Activated CD8-positive, alpha-beta T cell treated with anti-CD3 and anti-CD28 coated beads for 36 hours (primary cell): ENCODE measurements at regions not wholly inside any gene's neighbourhood (a gene's known extent, or its start where the extent isn't known, plus 50 kb on each side); places are given as distances from the start of the nearest gene placed in this dataset.

Experiments used
- ATAC-seq: fragments of 200-7000 bp; cut with Tn5 transposase; one replicate; pipeline ENCODE4 v1.10.0; 2021; ENCODE audit warnings: mild to moderate bottlenecking, moderate library complexity
- CTCF ChIA-PET: fragments of 350-600 bp; sonication (Branson Sonifier 250); formaldehyde crosslinking; loops from one replicate; lab custom pipeline; 2021; ENCODE audit warnings: antibody characterized with exemption; lab: Charles Lee
- POLR2A ChIA-PET: fragments of 350-600 bp; sonication (Branson Sonifier 250); formaldehyde crosslinking; loops from one replicate; lab custom pipeline; 2021; ENCODE audit warnings: antibody characterized with exemption; lab: Charles Lee
- DNase-seq: peaks from one replicate; pipeline ENCODE4 v3.0.0-alpha.2; 2020
- H3K27ac Mint-ChIP-seq: one replicate; pipeline ENCODE4 v1.8.0; 2021; ENCODE audit warnings: mild to moderate bottlenecking, mixed read lengths
- H3K27me3 Mint-ChIP-seq: one replicate; pipeline ENCODE4 v1.8.0; 2021; ENCODE audit warnings: mixed read lengths
- H3K36me3 Mint-ChIP-seq: one replicate; pipeline ENCODE4 v1.8.0; 2021; ENCODE audit warnings: low read depth, mixed read lengths
- H3K4me1 Mint-ChIP-seq: one replicate; pipeline ENCODE4 v1.8.0; 2021; ENCODE audit warnings: low read depth, mixed read lengths
- H3K4me3 Mint-ChIP-seq: one replicate; pipeline ENCODE4 v1.8.0; 2021; ENCODE audit warnings: mild to moderate bottlenecking, moderate library complexity, mixed read lengths
- H3K9me3 Mint-ChIP-seq: one replicate; pipeline ENCODE4 v1.8.0; 2021; ENCODE audit warnings: mixed read lengths
- CTCF ChIP-seq: fragments of 200-600 bp; IDR thresholded peaks from one replicate; pipeline ENCODE4 v1.8.0; 2022; ENCODE audit warnings: antibody characterized with exemption, mild to moderate bottlenecking
- intact Hi-C: fragments of 100-400 bp; cut with micrococcal nuclease; formaldehyde crosslinking; loops from one replicate; pipeline ENCODE4 v1.10.0; 2022

DNA sequence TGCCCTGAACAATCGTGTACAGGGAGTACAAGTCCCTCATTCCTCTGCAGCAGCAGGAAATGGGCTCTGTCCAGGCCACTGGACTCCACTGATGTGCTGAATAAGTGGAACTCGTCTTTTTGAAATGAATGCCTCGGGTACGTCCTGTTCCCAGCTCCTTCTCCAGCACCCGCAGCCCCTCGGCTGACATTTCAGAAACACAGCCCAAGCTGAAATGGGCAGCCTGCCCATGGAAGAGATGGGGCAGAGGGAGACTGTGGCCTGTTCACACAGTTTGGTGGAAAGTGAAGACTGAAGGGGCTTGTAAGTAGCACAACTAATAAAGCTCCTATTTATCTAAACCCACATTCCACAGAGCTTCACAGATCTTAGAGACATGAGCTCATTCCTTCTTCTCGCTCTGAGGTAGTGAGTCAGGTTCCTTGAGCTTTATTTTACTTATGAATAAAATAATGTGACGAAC, 498.6 kb downstream of the TXNL1 start:
- Mint-ChIP-seq H3K9me3 (no peaks in the 10 kb centered on the region), H3K27me3 (no peaks in the 10 kb centered on the region), H3K4me1 (no peaks in the 10 kb centered on the region), H3K36me3 (no peaks in the 10 kb centered on the region), H3K27ac (no peak overlapping the region), H3K4me3 (no peak overlapping the region)
- no peak for DNase-seq
- ChIA-PET POLR2A (interaction anchor here (1.3 kb wide), 1 partner anchor 60 kb away, joined by 3 read pairs; no protein-coding TSS in a partner anchor), CTCF (no interaction called here)
- no peak for TF ChIP-seq CTCF
- ATAC-seq, result no peak
- intact Hi-C loops, result no loop called here

DNA sequence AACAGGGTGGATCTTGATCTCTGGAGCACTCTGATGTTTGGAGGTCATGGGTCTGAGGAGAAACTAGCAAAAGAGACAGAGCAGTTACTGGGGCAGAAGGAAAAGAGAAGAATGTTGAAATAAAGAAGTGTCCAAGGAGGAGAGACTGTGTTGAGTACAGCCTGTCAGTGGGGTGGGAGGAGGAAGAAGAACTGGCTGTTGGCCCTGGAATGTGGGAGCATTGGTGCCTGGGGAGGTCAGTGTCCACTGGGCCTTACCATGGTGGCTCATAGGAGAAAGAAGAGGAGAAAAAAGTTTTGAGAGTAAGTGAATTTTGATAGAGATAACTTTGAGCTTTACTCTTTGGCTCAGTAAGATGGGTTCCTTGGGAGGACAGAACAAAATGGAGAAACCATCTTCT, 499.0 kb downstream of the TXNL1 start:
- POLR2A ChIA-PET, result interaction anchor here (1.3 kb wide), 1 partner anchor 60 kb away, joined by 3 read pairs; no protein-coding TSS in a partner anchor
- no peak overlapping the region for H3K27ac Mint-ChIP-seq
- H3K27me3 Mint-ChIP-seq, result no peaks in the 10 kb centered on the region
- no peaks in the 10 kb centered on the region for H3K36me3 Mint-ChIP-seq
- intact Hi-C loops, result no loop called here
- no peak overlapping the region for H3K4me3 Mint-ChIP-seq
- CTCF ChIA-PET, result no interaction called here
- ATAC-seq (no peak), DNase-seq (no peak)
- TF ChIP-seq CTCF, result no peak
- no peaks in the 10 kb centered on the region for H3K9me3 Mint-ChIP-seq
- no peaks in the 10 kb centered on the region for H3K4me1 Mint-ChIP-seq

- ATAC-seq (no peak), DNase-seq (no peak)
- TF ChIP-seq CTCF, result no peak
- Mint-ChIP-seq H3K27me3 (no peaks in the 10 kb centered on the region), H3K4me1 (no peaks in the 10 kb centered on the region), H3K27ac (no peak overlapping the region), H3K9me3 (no peaks in the 10 kb centered on the region), H3K36me3 (no peaks in the 10 kb centered on the region), H3K4me3 (no peak overlapping the region)
- POLR2A ChIA-PET, result no interaction called here
- intact Hi-C loops, result no loop called here
- CTCF ChIA-PET, result no interaction called here
These were observed 502.3 kb downstream of the TXNL1 start for GRCh38 chr18:56136105-56136504.

GRCh38 chr18:56130481-56130880, 507.9 kb downstream of the TXNL1 start:
- H3K36me3 Mint-ChIP-seq, result no peaks in the 10 kb centered on the region
- no peak overlapping the region for H3K4me3 Mint-ChIP-seq
- no peak for TF ChIP-seq CTCF
- POLR2A ChIA-PET, result no interaction called here
- no peaks in the 10 kb centered on the region for H3K9me3 Mint-ChIP-seq
- CTCF ChIA-PET, result no interaction called here
- H3K27ac Mint-ChIP-seq, result no peak overlapping the region
- intact Hi-C loops, result no loop called here
- no peaks in the 10 kb centered on the region for H3K27me3 Mint-ChIP-seq
- H3K4me1 Mint-ChIP-seq, result no peaks in the 10 kb centered on the region
- DNase-seq (no peak), ATAC-seq (no peak)

DNA sequence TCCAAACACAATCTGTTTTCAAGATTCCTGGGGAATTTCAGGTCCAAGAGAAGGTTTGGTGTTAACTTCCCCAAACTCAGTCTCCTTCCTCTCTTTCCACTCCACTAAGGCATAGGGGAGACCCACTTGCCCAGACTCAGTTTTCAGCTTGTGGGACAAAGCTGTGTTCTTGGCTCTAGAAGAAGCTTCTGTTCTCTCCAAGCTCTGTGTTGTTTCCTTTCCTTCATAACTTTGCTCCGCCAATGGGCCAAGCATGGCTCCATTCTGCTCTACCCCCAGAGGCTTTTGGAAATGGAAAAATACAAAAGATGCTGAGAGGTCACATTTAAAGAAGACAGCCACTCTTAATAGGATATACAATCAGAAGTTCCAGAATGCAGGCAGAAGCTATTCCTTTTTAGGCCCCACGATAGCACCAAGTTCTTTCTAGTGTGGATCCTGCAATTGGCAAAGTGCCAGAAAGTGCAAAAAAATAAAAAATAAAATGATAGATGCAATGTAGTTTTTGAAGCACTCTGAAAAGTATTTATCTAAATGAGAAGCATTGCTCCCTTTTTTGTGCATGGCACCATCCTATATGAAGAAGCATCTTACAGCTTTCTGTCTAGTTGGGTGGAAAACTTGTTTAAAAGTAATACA, 510.1 kb downstream of the TXNL1 start:
- Mint-ChIP-seq H3K9me3 (no peaks in the 10 kb centered on the region), H3K4me1 (no peaks in the 10 kb centered on the region), H3K27ac (no peak overlapping the region), H3K4me3 (no peak overlapping the region), H3K36me3 (no peaks in the 10 kb centered on the region), H3K27me3 (no peaks in the 10 kb centered on the region)
- ChIA-PET POLR2A (no interaction called here), CTCF (no interaction called here)
- ATAC-seq (no peak), DNase-seq (no peak)
- intact Hi-C loops, result no loop called here
- no peak for TF ChIP-seq CTCF
